GM12878 (cell line): ENCODE measurements at regions not wholly inside any gene's neighbourhood (a gene's known extent, or its start where the extent isn't known, plus 50 kb on each side); places are given as distances from the start of the nearest gene placed in this dataset.
A peak's percentile ranks its signal among the peaks of the same experiment; 100 is the strongest.

Experiments
- ATAC-seq: fragments of 200-7000 bp; cut with Tn5 transposase; 3 replicates; pipeline ENCODE4 v1.9.1; 2020; ENCODE audit warnings: mild to moderate bottlenecking, moderate library complexity
- BruUV-seq: library from RNA; stranded (reverse); fragments of 400-500 nt; replicated peaks from 2 replicates; lab custom pipeline; 2021; lab: Mats Ljungman, UMichigan
- CTCF ChIA-PET: fragments of 300-600 bp; sonication (Branson Sonifier 250); formaldehyde crosslinking; extraction: SDS; loops from one replicate; lab custom pipeline; 2021; ENCODE audit warnings: inconsistent platforms; lab: Yijun Ruan, JAX
- POLR2A ChIA-PET: fragments of 350-600 bp; formaldehyde crosslinking; extraction: SDS; loops from one replicate; lab custom pipeline; 2021; ENCODE audit warnings: inconsistent platforms; lab: Charles Lee
- RAD21 ChIA-PET: fragments of 300-600 bp; sonication (Branson Sonifier 250); formaldehyde crosslinking; loops from one replicate; lab custom pipeline; 2023; ENCODE audit warnings: antibody characterized with exemption; ENCODE audit not compliant: unreplicated experiment; lab: Charles Lee
- SMC1A ChIA-PET: fragments of 300-600 bp; sonication (Branson Sonifier 250); formaldehyde crosslinking; loops from one replicate; lab custom pipeline; 2023; ENCODE audit not compliant: unreplicated experiment, uncharacterized antibody; lab: Charles Lee
- DNase-seq: peaks from one replicate; pipeline ENCODE4 v3.0.0-alpha.2; 2011; ENCODE audit warnings: low read depth, low spot score
- FAIRE-seq: peaks from 3 replicates; lab custom pipeline; 2011; peaks lifted over from hg19 to GRCh38; lab: Jason Lieb, UNC
- H2AFZ ChIP-seq: 2 replicates; pipeline ENCODE4 v1.6.0; 2011; ENCODE audit warnings: low read depth, low read length, control low read depth; ENCODE audit not compliant: control insufficient read depth
- H3K27ac ChIP-seq: 2 replicates; pipeline ENCODE4 v1.5.1; 2011; ENCODE audit warnings: control low read depth; ENCODE audit not compliant: control insufficient read depth, insufficient read depth
- H3K27me3 ChIP-seq, 2 experiments: replicated peaks in 1 of 2; 2 replicates each; pipeline versions ENCODE4 v1.6.0 to v1.6.1; 2011; ENCODE audit warnings: low read length in 1 of 2; ENCODE audit not compliant: control insufficient read depth in 2 of 2, insufficient read depth in 2 of 2
- H3K36me3 ChIP-seq, 2 experiments: 2 replicates each; pipeline ENCODE4 v1.5.1; 2011; ENCODE audit warnings: low read length in 1 of 2; ENCODE audit not compliant: control insufficient read depth in 2 of 2, insufficient read depth in 2 of 2
- H3K4me1 ChIP-seq: 2 replicates; pipeline ENCODE4 v1.6.1; 2011; ENCODE audit warnings: mild to moderate bottlenecking, low read length, moderate library complexity, mixed read lengths; ENCODE audit not compliant: control insufficient read depth, insufficient read depth
- H3K4me2 ChIP-seq: 2 replicates; pipeline ENCODE4 v1.6.0; 2011; ENCODE audit warnings: control low read depth; ENCODE audit not compliant: control insufficient read depth, insufficient read depth
- H3K4me3 ChIP-seq: fragments of 200-600 bp; sonication (generic); 2 replicates; pipeline ENCODE4 v1.5.1; 2016
- H3K79me2 ChIP-seq: 2 replicates; pipeline ENCODE4 v1.6.0; 2011; ENCODE audit warnings: low read length; ENCODE audit not compliant: control insufficient read depth, insufficient read depth
- H3K9ac ChIP-seq: 2 replicates; pipeline ENCODE4 v1.8.0; 2011; ENCODE audit warnings: low read length, control low read depth, mixed read lengths; ENCODE audit not compliant: control insufficient read depth, insufficient read depth
- H3K9me3 ChIP-seq: replicated peaks from 3 replicates; pipeline ENCODE4 v1.5.1; 2011; ENCODE audit warnings: mild to moderate bottlenecking, low read length; ENCODE audit not compliant: control insufficient read depth, insufficient read depth
- H4K20me1 ChIP-seq: 2 replicates; pipeline ENCODE4 v1.6.0; 2011; ENCODE audit not compliant: control insufficient read depth, insufficient read depth
- ASH2L ChIP-seq: fragments of 300-600, 200-600 bp; sonication (generic); IDR thresholded peaks from 2 replicates; pipeline ENCODE4 v1.6.1; 2017; ENCODE audit warnings: low read depth, mild to moderate bottlenecking, borderline replicate concordance
- BCL3 ChIP-seq: IDR thresholded peaks from 2 replicates; pipeline ENCODE4 v1.6.1; 2011; ENCODE audit warnings: borderline replicate concordance, low read depth, mild to moderate bottlenecking, moderate library complexity, low read length; ENCODE audit not compliant: insufficient read depth, poor library complexity, severe bottlenecking
- FOS ChIP-seq: IDR thresholded peaks from 3 replicates; pipeline ENCODE4 v1.6.1; 2011; ENCODE audit warnings: borderline replicate concordance; ENCODE audit not compliant: insufficient read length; ENCODE audit errors: extremely low read depth
- MEF2B ChIP-seq: fragments of 450-650 bp; IDR thresholded peaks from 2 replicates; pipeline ENCODE4 v1.6.1; 2018; ENCODE audit warnings: mild to moderate bottlenecking, moderate library complexity; ENCODE audit not compliant: partially characterized antibody, poor library complexity, severe bottlenecking
- MTA3 ChIP-seq: IDR thresholded peaks from 2 replicates; pipeline ENCODE4 v1.6.1; 2012; ENCODE audit warnings: low read length, inconsistent platforms, borderline replicate concordance
- NR2F1 ChIP-seq: fragments of 450-650 bp; conservative IDR thresholded peaks from 2 replicates; pipeline ENCODE4 v1.6.1; 2017; ENCODE audit warnings: mild to moderate bottlenecking
- PAX5 ChIP-seq: IDR thresholded peaks from 2 replicates; pipeline ENCODE4 v1.6.1; 2011; ENCODE audit warnings: low read depth, low read length, borderline replicate concordance
- RFX5 ChIP-seq: IDR thresholded peaks from 2 replicates; pipeline ENCODE4 v1.6.1; 2011; ENCODE audit warnings: low read depth, low read length, improper control_type of control experiment
- SIX5 ChIP-seq: IDR thresholded peaks from 2 replicates; pipeline ENCODE4 v1.6.1; 2011; ENCODE audit warnings: mild to moderate bottlenecking, low read depth, low read length, moderate library complexity; ENCODE audit not compliant: severe bottlenecking
- TCF12 ChIP-seq: IDR thresholded peaks from 2 replicates; pipeline ENCODE4 v1.6.1; 2011; ENCODE audit warnings: low read depth, mild to moderate bottlenecking, low read length
- ZNF274 ChIP-seq: IDR thresholded peaks from one replicate; pipeline ENCODE4 v1.8.0; 2011; ENCODE audit not compliant: insufficient read length, insufficient read depth
- WGBS: methylation state at CpG from one replicate; pipeline ENCODE4 v1.1.6; 2016; ENCODE audit warnings: low lambda C conversion rate; ENCODE audit not compliant: insufficient replicate concordance, insufficient coverage; ENCODE audit errors: missing lambda C conversion rate; 5-methylcytosine and 5-hydroxymethylcytosine counted together
- in situ Hi-C: fragments of 300-500 bp; cut with MboI; formaldehyde crosslinking; loops from 9 replicates; pipeline ENCODE4 v1.14.3; 2018; ENCODE audit warnings: mixed read lengths
- intact Hi-C: fragments of 100-400 bp; cut with micrococcal nuclease; formaldehyde crosslinking; loops from one replicate; pipeline ENCODE4 v1.14.2; 2022; ENCODE audit not compliant: unreplicated experiment
- TF ChIP-seq, protein P1 (sequence below): fragments of 450-650 bp; IDR thresholded peaks from 2 replicates; pipeline ENCODE4 v1.6.1; 2016; ENCODE audit warnings: mild to moderate bottlenecking
- TF ChIP-seq, protein P2 (sequence below): fragments of 450-650 bp; IDR thresholded peaks from 2 replicates; pipeline ENCODE4 v1.6.1; 2017; ENCODE audit warnings: mild to moderate bottlenecking, moderate library complexity

DNA sequence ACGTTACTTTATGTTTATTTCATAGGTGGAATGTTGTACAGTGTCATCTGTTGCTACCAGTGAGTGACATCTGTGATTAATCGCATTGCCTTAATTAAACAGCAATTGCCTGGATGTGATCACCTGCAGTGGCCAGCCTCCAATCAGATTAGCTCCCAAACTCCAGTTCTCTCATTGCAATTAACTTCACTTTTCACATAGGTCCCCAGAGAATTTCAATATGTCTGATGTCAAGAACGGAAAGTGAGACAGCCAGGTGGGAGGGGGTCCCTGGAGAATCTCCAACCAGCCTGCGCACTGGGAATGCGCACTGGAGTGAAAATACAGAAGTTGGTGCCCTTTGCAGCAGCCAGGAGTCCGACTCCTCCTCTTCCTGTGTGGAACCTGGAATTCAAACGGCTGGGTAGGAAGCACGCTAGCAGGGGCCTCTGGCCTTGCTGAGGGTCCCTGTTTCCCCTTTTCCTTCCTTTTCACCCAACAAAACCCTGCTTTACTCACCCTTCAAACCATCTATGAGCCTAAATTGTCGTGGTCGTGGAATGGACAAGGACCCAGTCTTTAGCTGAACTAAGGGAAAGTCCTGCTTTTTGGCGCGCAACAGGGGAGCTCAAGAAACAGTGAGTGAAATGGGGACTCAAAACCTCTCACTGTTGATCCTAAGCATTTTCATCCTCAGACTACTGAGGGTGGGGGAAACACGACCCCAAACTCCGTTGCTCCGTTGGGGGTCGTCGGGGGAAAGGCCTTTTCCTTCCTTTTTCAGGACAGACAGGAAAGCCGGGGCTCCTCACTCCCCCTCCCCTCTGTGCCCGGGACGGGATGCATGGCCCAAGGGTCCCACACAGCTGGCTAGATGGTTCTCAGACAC, 1355.5 kb upstream of the LRRTM3 start:
- Histone ChIP-seq H3K4me1 (no peaks in the 10 kb centered on the region), H2AFZ (no peak overlapping the region), H3K27me3 (no peaks in the 10 kb centered on the region), H3K4me2 (no peak overlapping the region), H3K4me3 (no peak overlapping the region), H3K79me2 (no peaks in the 10 kb centered on the region), H3K27ac (no peak overlapping the region), H3K36me3 (no peaks in the 10 kb centered on the region), H4K20me1 (no peaks in the 10 kb centered on the region), H3K9me3 (no peaks in the 10 kb centered on the region), H3K9ac (no peak overlapping the region)
- ChIA-PET POLR2A (no interaction called here), RAD21 (interaction anchor here (0.7 kb wide), 1 partner anchor 21 kb away, joined by 3 read pairs; no protein-coding TSS in a partner anchor), CTCF (interaction anchor here (0.6 kb wide), 1 partner anchor 601 kb away, joined by 3 read pairs; no protein-coding TSS in a partner anchor), SMC1A (interaction anchor here (0.5 to 1.4 kb wide), 4 partner anchors 28 to 1500 kb away, joined by 3 read pairs; no protein-coding TSS in a partner anchor)
- peak; percentile 41 for ATAC-seq
- BruUV-seq = no TSS peak
- DNase-seq = no peak
- WGBS = 9% methylated on average over 19 of the region's 20 CpGs
- FAIRE-seq = no peak
- intact Hi-C loops = no loop called here
- TF ChIP-seq ASH2L = no peak
- no peak for TF ChIP-seq PAX5
- TF ChIP-seq MTA3 = no peak
- TF ChIP-seq, protein P1, sequence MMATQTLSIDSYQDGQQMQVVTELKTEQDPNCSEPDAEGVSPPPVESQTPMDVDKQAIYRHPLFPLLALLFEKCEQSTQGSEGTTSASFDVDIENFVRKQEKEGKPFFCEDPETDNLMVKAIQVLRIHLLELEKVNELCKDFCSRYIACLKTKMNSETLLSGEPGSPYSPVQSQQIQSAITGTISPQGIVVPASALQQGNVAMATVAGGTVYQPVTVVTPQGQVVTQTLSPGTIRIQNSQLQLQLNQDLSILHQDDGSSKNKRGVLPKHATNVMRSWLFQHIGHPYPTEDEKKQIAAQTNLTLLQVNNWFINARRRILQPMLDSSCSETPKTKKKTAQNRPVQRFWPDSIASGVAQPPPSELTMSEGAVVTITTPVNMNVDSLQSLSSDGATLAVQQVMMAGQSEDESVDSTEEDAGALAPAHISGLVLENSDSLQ = peak; percentile 16; the same call in 1 of the 2 replicates
- peak; percentile 51 for TF ChIP-seq MEF2B
- no peak for TF ChIP-seq BCL3
- TF ChIP-seq, protein P2, sequence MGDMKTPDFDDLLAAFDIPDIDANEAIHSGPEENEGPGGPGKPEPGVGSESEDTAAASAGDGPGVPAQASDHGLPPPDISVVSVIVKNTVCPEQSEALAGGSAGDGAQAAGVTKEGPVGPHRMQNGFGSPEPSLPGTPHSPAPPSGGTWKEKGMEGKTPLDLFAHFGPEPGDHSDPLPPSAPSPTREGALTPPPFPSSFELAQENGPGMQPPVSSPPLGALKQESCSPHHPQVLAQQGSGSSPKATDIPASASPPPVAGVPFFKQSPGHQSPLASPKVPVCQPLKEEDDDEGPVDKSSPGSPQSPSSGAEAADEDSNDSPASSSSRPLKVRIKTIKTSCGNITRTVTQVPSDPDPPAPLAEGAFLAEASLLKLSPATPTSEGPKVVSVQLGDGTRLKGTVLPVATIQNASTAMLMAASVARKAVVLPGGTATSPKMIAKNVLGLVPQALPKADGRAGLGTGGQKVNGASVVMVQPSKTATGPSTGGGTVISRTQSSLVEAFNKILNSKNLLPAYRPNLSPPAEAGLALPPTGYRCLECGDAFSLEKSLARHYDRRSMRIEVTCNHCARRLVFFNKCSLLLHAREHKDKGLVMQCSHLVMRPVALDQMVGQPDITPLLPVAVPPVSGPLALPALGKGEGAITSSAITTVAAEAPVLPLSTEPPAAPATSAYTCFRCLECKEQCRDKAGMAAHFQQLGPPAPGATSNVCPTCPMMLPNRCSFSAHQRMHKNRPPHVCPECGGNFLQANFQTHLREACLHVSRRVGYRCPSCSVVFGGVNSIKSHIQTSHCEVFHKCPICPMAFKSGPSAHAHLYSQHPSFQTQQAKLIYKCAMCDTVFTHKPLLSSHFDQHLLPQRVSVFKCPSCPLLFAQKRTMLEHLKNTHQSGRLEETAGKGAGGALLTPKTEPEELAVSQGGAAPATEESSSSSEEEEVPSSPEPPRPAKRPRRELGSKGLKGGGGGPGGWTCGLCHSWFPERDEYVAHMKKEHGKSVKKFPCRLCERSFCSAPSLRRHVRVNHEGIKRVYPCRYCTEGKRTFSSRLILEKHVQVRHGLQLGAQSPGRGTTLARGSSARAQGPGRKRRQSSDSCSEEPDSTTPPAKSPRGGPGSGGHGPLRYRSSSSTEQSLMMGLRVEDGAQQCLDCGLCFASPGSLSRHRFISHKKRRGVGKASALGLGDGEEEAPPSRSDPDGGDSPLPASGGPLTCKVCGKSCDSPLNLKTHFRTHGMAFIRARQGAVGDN = no peak
- TF ChIP-seq NR2F1 = no peak
- TF ChIP-seq RFX5 = peak; percentile 75
- TF ChIP-seq TCF12 = no peak
- no peak for TF ChIP-seq SIX5
- TF ChIP-seq FOS = no peak
- no peak for TF ChIP-seq ZNF274
- in situ Hi-C loops = no loop called here
